Mucosa of rectum (tissue), 2 donors: ENCODE measurements at regions not wholly inside any gene's neighbourhood (a gene's known extent, or its start where the extent isn't known, plus 50 kb on each side); places are given as distances from the start of the nearest gene placed in this dataset.

Experiments used
- H3K27ac ChIP-seq, 2 donors: one replicate each; pipeline ENCODE4 v1.7.0; 2013; ENCODE audit warnings: inconsistent platforms in 2 of 2, low read depth in 2 of 2, low read length in 2 of 2
- H3K27me3 ChIP-seq, 2 donors: one replicate each; pipeline ENCODE4 v1.7.0; 2013; ENCODE audit warnings: low read length in 2 of 2; ENCODE audit not compliant: control insufficient read depth in 2 of 2, insufficient read depth in 2 of 2
- H3K36me3 ChIP-seq, 2 donors: one replicate each; pipeline ENCODE4 v1.7.0; 2013; ENCODE audit warnings: low read length in 2 of 2; ENCODE audit not compliant: control insufficient read depth in 2 of 2, insufficient read depth in 2 of 2
- H3K4me1 ChIP-seq, 2 donors: one replicate each; pipeline ENCODE4 v1.7.0; 2013; ENCODE audit warnings: low read length in 2 of 2, mild to moderate bottlenecking in 1 of 2; ENCODE audit not compliant: control insufficient read depth in 2 of 2, insufficient read depth in 2 of 2
- H3K4me3 ChIP-seq, 2 donors: one replicate each; pipeline ENCODE4 v1.7.0; 2013; ENCODE audit warnings: low read length in 2 of 2
- H3K9ac ChIP-seq, 2 donors: one replicate each; pipeline ENCODE4 v1.7.0; 2013; ENCODE audit warnings: low read length in 2 of 2, low read depth in 1 of 2, mild to moderate bottlenecking in 1 of 2
- H3K9me3 ChIP-seq, 2 donors: one replicate each; pipeline ENCODE4 v1.7.0; 2013; ENCODE audit warnings: low read length in 2 of 2; ENCODE audit not compliant: control insufficient read depth in 2 of 2
- donor health status: healthy.
- donor health status: Normal muscosa, but diverticular disease.

DNA sequence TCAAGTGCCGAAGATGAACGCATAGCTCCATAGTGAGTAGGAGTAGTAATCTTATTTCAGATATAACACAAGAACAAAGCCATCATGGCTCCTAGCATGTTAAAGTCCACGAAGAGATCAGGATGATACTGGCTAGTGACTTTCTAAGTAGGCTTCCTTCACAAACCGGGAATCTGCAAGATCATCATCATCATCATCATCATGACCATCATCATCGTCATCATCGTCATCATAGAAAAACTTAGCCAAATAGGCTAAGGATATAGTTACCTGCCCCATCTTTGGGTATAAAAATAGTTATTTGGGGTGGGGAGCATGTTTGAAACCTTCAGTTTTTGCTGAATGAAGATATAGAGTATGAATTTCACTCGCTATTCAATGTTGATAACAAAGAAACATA lies 57.9 kb downstream of the PYDC2 start:
- no peaks in the 10 kb centered on the region for H3K4me1 ChIP-seq
- H3K9me3 ChIP-seq: no peaks in the 10 kb centered on the region
- H3K27ac ChIP-seq: no peak overlapping the region
- H3K36me3 ChIP-seq: no peaks in the 10 kb centered on the region
- H3K27me3 ChIP-seq: no peaks in the 10 kb centered on the region
- no peak overlapping the region for H3K9ac ChIP-seq
- no peak overlapping the region for H3K4me3 ChIP-seq

DNA sequence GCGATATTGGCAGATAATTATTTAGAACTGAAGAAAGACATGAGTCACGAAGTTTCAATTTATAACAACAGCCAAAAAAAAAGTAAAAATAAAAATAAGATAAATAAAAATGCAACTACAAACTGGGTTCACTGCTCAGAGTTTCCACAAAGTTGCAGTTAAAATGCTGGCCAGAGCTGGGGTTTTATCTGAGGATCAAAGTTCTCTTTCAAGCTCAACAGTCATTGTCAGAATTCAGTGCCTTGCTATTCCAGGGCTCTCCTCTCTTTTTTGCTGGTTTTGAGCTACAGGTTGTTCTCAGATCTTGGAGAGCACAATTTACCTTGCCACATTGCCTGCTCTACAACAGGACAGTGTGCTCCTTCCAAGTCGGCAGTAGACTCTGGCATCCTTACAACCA lies 60.1 kb downstream of the PYDC2 start:
- Histone ChIP-seq H3K27me3 (no peaks in the 10 kb centered on the region), H3K9ac (no peak overlapping the region), H3K4me1 (no peaks in the 10 kb centered on the region), H3K9me3 (no peaks in the 10 kb centered on the region), H3K4me3 (no peak overlapping the region), H3K27ac (no peak overlapping the region), H3K36me3 (no peaks in the 10 kb centered on the region)

GRCh38 chr3:191523148-191523547 lies 62.2 kb downstream of the PYDC2 start:
- no peaks in the 10 kb centered on the region for H3K9me3 ChIP-seq
- H3K4me1 ChIP-seq: no peaks in the 10 kb centered on the region
- no peak overlapping the region for H3K4me3 ChIP-seq
- H3K9ac ChIP-seq: peak overlapping the region in 1 of 2 donors; percentile 6
- H3K27me3 ChIP-seq: no peaks in the 10 kb centered on the region
- H3K27ac ChIP-seq: no peak overlapping the region
- H3K36me3 ChIP-seq: no peaks in the 10 kb centered on the region

DNA sequence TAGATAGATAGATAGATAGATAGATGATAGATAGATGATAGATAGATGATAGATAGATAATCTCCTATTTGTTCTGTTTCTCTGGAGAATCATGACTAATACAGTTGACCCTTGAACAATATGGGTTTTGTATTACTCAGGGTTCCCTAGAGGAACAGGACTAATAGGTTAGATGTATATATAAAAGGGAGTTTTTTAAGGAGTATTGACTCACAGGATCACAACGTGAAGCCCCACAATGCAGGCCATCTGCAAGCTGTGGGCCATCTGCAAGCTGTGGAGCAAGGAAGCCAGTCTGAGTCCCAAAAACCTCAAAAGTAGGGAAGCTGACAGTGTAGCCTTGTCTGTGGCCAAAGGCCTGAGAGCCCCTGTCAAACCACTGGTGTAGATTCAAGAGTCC lies 67.6 kb downstream of the PYDC2 start:
- H3K36me3 ChIP-seq: no peaks in the 10 kb centered on the region
- H3K9me3 ChIP-seq: no peaks in the 10 kb centered on the region
- no peaks in the 10 kb centered on the region for H3K27me3 ChIP-seq
- H3K4me3 ChIP-seq: no peak overlapping the region
- H3K27ac ChIP-seq: no peak overlapping the region
- no peaks in the 10 kb centered on the region for H3K4me1 ChIP-seq
- H3K9ac ChIP-seq: no peak overlapping the region

- Histone ChIP-seq H3K9ac (no peak overlapping the region), H3K4me1 (no peaks in the 10 kb centered on the region), H3K9me3 (no peaks in the 10 kb centered on the region), H3K27ac (no peak overlapping the region), H3K4me3 (no peak overlapping the region), H3K27me3 (no peaks in the 10 kb centered on the region), H3K36me3 (no peaks in the 10 kb centered on the region)
Measured at GRCh38 chr3:191529992-191530391, 69.0 kb downstream of the PYDC2 start.

DNA sequence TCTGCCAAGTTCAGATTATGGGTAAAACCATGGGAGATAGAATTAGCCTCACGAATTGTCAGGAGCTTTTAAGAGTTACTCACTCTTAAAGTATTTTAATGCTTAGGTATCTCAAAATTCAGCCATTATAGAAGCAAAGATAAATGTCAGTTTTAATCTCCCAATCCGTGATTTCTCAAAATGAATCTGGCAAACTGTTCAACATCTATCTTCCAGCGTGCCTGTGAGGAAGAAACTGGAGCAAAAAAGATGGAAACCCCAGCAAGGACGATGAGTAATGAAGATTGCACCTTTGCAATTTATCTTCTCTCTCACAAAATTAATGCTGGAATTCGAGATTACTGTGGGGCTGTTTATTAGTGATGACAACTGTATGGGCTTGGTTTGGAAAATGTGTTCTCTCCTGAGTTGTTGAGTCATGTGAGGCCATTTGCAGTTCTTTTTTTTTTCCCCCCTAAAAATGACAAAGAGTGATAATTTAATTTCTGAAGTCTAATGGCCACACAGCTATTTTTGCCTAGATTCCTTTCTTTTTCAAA lies 70.5 kb downstream of the PYDC2 start:
- H3K36me3 ChIP-seq: no peaks in the 10 kb centered on the region
- H3K27me3 ChIP-seq: no peaks in the 10 kb centered on the region
- H3K4me3 ChIP-seq: no peak overlapping the region
- H3K9ac ChIP-seq: no peak overlapping the region
- no peaks in the 10 kb centered on the region for H3K4me1 ChIP-seq
- H3K9me3 ChIP-seq: no peaks in the 10 kb centered on the region
- no peak overlapping the region for H3K27ac ChIP-seq

- Histone ChIP-seq H3K9me3 (no peaks in the 10 kb centered on the region), H3K27ac (no peak overlapping the region), H3K4me1 (no peaks in the 10 kb centered on the region), H3K36me3 (no peaks in the 10 kb centered on the region), H3K27me3 (no peaks in the 10 kb centered on the region), H3K4me3 (no peak overlapping the region), H3K9ac (no peak overlapping the region)
Measured at GRCh38 chr3:191543018-191543417, 82.1 kb downstream of the PYDC2 start.

DNA sequence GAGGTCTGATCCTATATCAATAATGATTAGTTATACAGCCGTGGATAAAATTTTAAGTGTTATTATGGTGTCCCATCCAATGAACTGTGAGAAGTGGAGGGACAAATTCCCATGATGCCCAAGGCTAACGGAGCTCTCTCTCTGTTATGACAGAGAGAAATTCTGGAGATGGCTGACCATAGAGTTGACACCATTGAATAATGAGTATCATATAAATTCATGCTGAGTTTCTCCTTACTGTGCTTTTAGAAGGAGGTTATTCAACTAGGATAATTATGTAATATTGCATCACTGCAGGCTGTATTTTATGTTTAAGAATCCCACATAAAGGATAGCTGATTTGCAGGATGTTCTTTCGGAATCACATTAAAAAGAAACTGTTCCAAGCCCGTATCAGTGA lies 82.9 kb downstream of the PYDC2 start:
- Histone ChIP-seq H3K4me1 (no peaks in the 10 kb centered on the region), H3K27me3 (no peaks in the 10 kb centered on the region), H3K4me3 (no peak overlapping the region), H3K36me3 (no peaks in the 10 kb centered on the region), H3K27ac (no peak overlapping the region), H3K9me3 (no peaks in the 10 kb centered on the region), H3K9ac (no peak overlapping the region)

GRCh38 chr3:191549357-191549756 lies 88.4 kb downstream of the PYDC2 start:
- no peaks in the 10 kb centered on the region for H3K36me3 ChIP-seq
- no peaks in the 10 kb centered on the region for H3K9me3 ChIP-seq
- no peak overlapping the region for H3K9ac ChIP-seq
- H3K27ac ChIP-seq: no peak overlapping the region
- no peaks in the 10 kb centered on the region for H3K4me1 ChIP-seq
- H3K4me3 ChIP-seq: no peak overlapping the region
- H3K27me3 ChIP-seq: no peaks in the 10 kb centered on the region

DNA sequence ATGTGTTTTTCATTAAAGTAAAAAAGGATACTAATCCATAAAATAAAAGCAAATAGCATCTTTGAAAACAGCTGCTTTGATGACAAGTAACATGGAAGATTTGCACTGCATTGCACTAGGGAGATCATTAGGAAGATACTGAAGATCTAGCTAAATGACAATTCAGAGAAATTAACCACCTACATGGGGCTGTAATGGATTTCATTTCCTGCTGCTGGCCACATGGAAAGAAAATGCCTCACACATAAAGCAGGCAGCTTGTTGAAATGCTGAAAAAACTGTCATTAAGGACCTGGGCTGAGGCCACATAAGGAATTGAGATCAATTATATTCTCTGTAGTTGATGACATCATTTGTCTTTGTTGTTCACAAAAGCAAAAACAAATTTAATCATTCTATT lies 94.1 kb downstream of the PYDC2 start:
- Histone ChIP-seq H3K27me3 (no peaks in the 10 kb centered on the region), H3K4me1 (no peaks in the 10 kb centered on the region), H3K9me3 (no peaks in the 10 kb centered on the region), H3K4me3 (no peak overlapping the region), H3K36me3 (no peaks in the 10 kb centered on the region), H3K9ac (no peak overlapping the region), H3K27ac (no peak overlapping the region)

- Histone ChIP-seq H3K4me1 (no peaks in the 10 kb centered on the region), H3K27ac (no peak overlapping the region), H3K36me3 (no peaks in the 10 kb centered on the region), H3K9me3 (no peaks in the 10 kb centered on the region), H3K27me3 (no peaks in the 10 kb centered on the region), H3K4me3 (no peak overlapping the region), H3K9ac (no peak overlapping the region)
Measured at GRCh38 chr3:191557322-191557721, 96.4 kb downstream of the PYDC2 start.
